ENCODE measurements at regions not wholly inside any gene's neighbourhood (a gene's known extent, or its start where the extent isn't known, plus 50 kb on each side); places are given as distances from the start of the nearest gene placed in this dataset.

- peak overlapping the region in 1 of 10 donors; percentile 78 for H3K27ac ChIP-seq
- no peak for DNase-seq
- H3K27me3 ChIP-seq: no peaks in the 10 kb centered on the region
- peaks cover 0 to 22% (median 5%) of the 10 kb centered on the region in 11 donors for H3K9me3 ChIP-seq
- intact Hi-C loops (cut with DNase I): no loop called here
- WGBS, 2 donors: 41 to 48% methylated on average over 1 of the region's 1 CpG
- H3K4me3 ChIP-seq: no peak overlapping the region
- H3K4me1 ChIP-seq: no peaks in the 10 kb centered on the region
- ATAC-seq: no peak
- no peak for TF ChIP-seq CTCF (IDR thresholded peaks at IDR 0.05)
- H3K36me3 ChIP-seq: no peaks in the 10 kb centered on the region
Measured at GRCh38 chr5:17444496-17444895, 53.5 kb upstream of the TAF11L2 start.

- intact Hi-C loops (cut with DNase I): no loop called here
- ATAC-seq: no peak
- WGBS, 2 donors: 84 to 92% methylated on average over 2 of the region's 2 CpGs
- no peak overlapping the region for H3K4me3 ChIP-seq
- no peaks in the 10 kb centered on the region for H3K4me1 ChIP-seq
- DNase-seq: no peak
- no peaks in the 10 kb centered on the region for H3K36me3 ChIP-seq
- H3K9me3 ChIP-seq: peaks cover 0 to 15% (median 0%) of the 10 kb centered on the region in 11 donors
- no peak for TF ChIP-seq CTCF (IDR thresholded peaks at IDR 0.05)
- no peaks in the 10 kb centered on the region for H3K27me3 ChIP-seq
- H3K27ac ChIP-seq: peak overlapping the region in 1 of 10 donors; percentile 78
Measured at GRCh38 chr5:17445185-17445584, 52.8 kb upstream of the TAF11L2 start.
